Endothelial cell of umbilical vein (primary cell): ENCODE measurements at regions not wholly inside any gene's neighbourhood (a gene's known extent, or its start where the extent isn't known, plus 50 kb on each side); places are given as distances from the start of the nearest gene placed in this dataset.

Experiments used
- CTCF ChIP-seq, 2 donors: IDR thresholded peaks; 1 replicate in 1 of 2; 2 replicates in 1 of 2; pipeline ENCODE4 v1.5.1; 2011; ENCODE audit warnings: low read length in 2 of 2, mild to moderate bottlenecking in 2 of 2, moderate library complexity in 2 of 2, control low read depth in 1 of 2, inconsistent platforms in 1 of 2, low read depth in 1 of 2; ENCODE audit not compliant: insufficient read depth in 1 of 2; ENCODE audit errors: extremely low read depth in 1 of 2
- POLR2AphosphoS5 ChIP-seq: IDR thresholded peaks from 2 replicates; pipeline ENCODE4 v1.6.1; 2012; ENCODE audit warnings: low read depth, mild to moderate bottlenecking, control low read depth, low read length, moderate library complexity; ENCODE audit not compliant: insufficient read depth

- TF ChIP-seq CTCF (IDR thresholded peaks at IDR 0.05; ENCODE audit: extremely low read depth in 1 of 2, insufficient read depth in 1 of 2, low read depth in 1 of 2, low read length in 2 of 2) (no peak), POLR2AphosphoS5 (no peak)
These were observed 350.5 kb upstream of the DPP6 start for GRCh38 chr7:153701678-153702077.
